H9 (cell line): ENCODE measurements at regions not wholly inside any gene's neighbourhood (a gene's known extent, or its start where the extent isn't known, plus 50 kb on each side); places are given as distances from the start of the nearest gene placed in this dataset.

Experiments
- DNase-seq: peaks from one replicate; pipeline ENCODE4 v3.0.0-alpha.2; 2017
- H2AFZ ChIP-seq: one replicate; pipeline ENCODE4 v1.6.1; 2013; ENCODE audit warnings: mild to moderate bottlenecking, low read length, control low read depth, moderate library complexity
- H2AK5ac ChIP-seq: 2 replicates; pipeline ENCODE4 v1.6.1; 2013; ENCODE audit warnings: low read length, control low read depth, mixed read lengths; ENCODE audit not compliant: insufficient read length
- H2BK120ac ChIP-seq: one replicate; pipeline ENCODE4 v1.6.1; 2013; ENCODE audit warnings: low read depth, mild to moderate bottlenecking, low read length, control low read depth, inconsistent platforms; ENCODE audit not compliant: poor library complexity, severe bottlenecking
- H2BK12ac ChIP-seq: 2 replicates; pipeline ENCODE4 v1.6.1; 2013; ENCODE audit warnings: low read length, control low read depth, mixed read lengths, low read depth; ENCODE audit not compliant: insufficient read length
- H2BK15ac ChIP-seq: 2 replicates; pipeline ENCODE4 v1.6.1; 2013; ENCODE audit warnings: low read depth, low read length, control low read depth
- H2BK20ac ChIP-seq: one replicate; pipeline ENCODE4 v1.6.1; 2013; ENCODE audit warnings: low read depth, mild to moderate bottlenecking, low read length, control low read depth, inconsistent platforms; ENCODE audit not compliant: poor library complexity, severe bottlenecking
- H2BK5ac ChIP-seq: 2 replicates; pipeline ENCODE4 v1.6.1; 2013; ENCODE audit warnings: low read length, control low read depth, mixed read lengths; ENCODE audit not compliant: insufficient read length
- H3K14ac ChIP-seq: 2 replicates; pipeline ENCODE4 v1.6.1; 2013; ENCODE audit warnings: low read length, control low read depth; ENCODE audit not compliant: insufficient read depth
- H3K18ac ChIP-seq: 2 replicates; pipeline ENCODE4 v1.6.1; 2013; ENCODE audit warnings: low read depth, mild to moderate bottlenecking, mixed read lengths, low read length, control low read depth; ENCODE audit not compliant: insufficient read length
- H3K23ac ChIP-seq: 2 replicates; pipeline ENCODE4 v1.6.1; 2013; ENCODE audit warnings: low read length, control low read depth, mixed read lengths, low read depth; ENCODE audit not compliant: insufficient read length
- H3K23me2 ChIP-seq: 2 replicates; pipeline ENCODE4 v1.6.1; 2013; ENCODE audit warnings: low read depth, mild to moderate bottlenecking, mixed read lengths, low read length, control low read depth; ENCODE audit not compliant: insufficient read length, poor library complexity, severe bottlenecking
- H3K27ac ChIP-seq: 2 replicates; pipeline ENCODE4 v1.5.1; 2013; ENCODE audit warnings: low read length, control low read depth, mixed read lengths, low read depth; ENCODE audit not compliant: insufficient read length
- H3K27me3 ChIP-seq: 2 replicates; pipeline ENCODE4 v1.6.1; 2013; ENCODE audit warnings: low read length, control low read depth, inconsistent platforms; ENCODE audit not compliant: insufficient read depth
- H3K4ac ChIP-seq: 2 replicates; pipeline ENCODE4 v1.6.1; 2013; ENCODE audit warnings: low read depth, mild to moderate bottlenecking, control low read depth, inconsistent platforms, low read length, moderate library complexity
- H3K4me1 ChIP-seq: 2 replicates; pipeline ENCODE4 v1.6.1; 2013; ENCODE audit warnings: low read length, control low read depth, inconsistent platforms; ENCODE audit not compliant: insufficient read depth
- H3K4me2 ChIP-seq: 2 replicates; pipeline ENCODE4 v1.6.1; 2013; ENCODE audit warnings: low read length, control low read depth, mixed read lengths; ENCODE audit not compliant: insufficient read length, insufficient read depth
- H3K56ac ChIP-seq: 2 replicates; pipeline ENCODE4 v1.6.1; 2013; ENCODE audit warnings: low read depth, mild to moderate bottlenecking, mixed read lengths, low read length, control low read depth; ENCODE audit not compliant: insufficient read length
- H3K79me1 ChIP-seq: 2 replicates; pipeline ENCODE4 v1.6.1; 2013; ENCODE audit warnings: low read depth, mild to moderate bottlenecking, moderate library complexity, low read length, control low read depth, inconsistent platforms; ENCODE audit not compliant: insufficient read depth, poor library complexity, severe bottlenecking
- H3K79me2 ChIP-seq: 2 replicates; pipeline ENCODE4 v1.6.1; 2013; ENCODE audit warnings: low read length, control low read depth, inconsistent platforms; ENCODE audit not compliant: insufficient read depth
- H3K9ac ChIP-seq: 2 replicates; pipeline ENCODE4 v1.6.1; 2013; ENCODE audit warnings: low read length, control low read depth, mixed read lengths; ENCODE audit not compliant: insufficient read length; ENCODE audit errors: extremely low read depth
- H3K9me3 ChIP-seq: one replicate; pipeline ENCODE4 v1.6.1; 2013; ENCODE audit warnings: low read depth, low read length, inconsistent platforms; ENCODE audit not compliant: control insufficient read depth
- H3T11ph ChIP-seq: one replicate; pipeline ENCODE4 v1.6.1; 2013; ENCODE audit warnings: mild to moderate bottlenecking, low read length, control low read depth, inconsistent platforms
- H4K20me1 ChIP-seq: one replicate; pipeline ENCODE4 v1.6.1; 2013; ENCODE audit not compliant: control insufficient read depth, insufficient read length, insufficient read depth
- H4K5ac ChIP-seq: 2 replicates; pipeline ENCODE4 v1.6.1; 2013; ENCODE audit warnings: low read depth, mild to moderate bottlenecking, mixed read lengths, low read length, control low read depth; ENCODE audit not compliant: insufficient read length
- H4K8ac ChIP-seq: replicated peaks from 2 replicates; pipeline ENCODE4 v1.6.1; 2013; ENCODE audit warnings: low read length, control low read depth, mixed read lengths, low read depth; ENCODE audit not compliant: insufficient read length
- H4K91ac ChIP-seq: 2 replicates; pipeline ENCODE4 v1.6.1; 2013; ENCODE audit warnings: low read depth, mild to moderate bottlenecking, moderate library complexity, mixed read lengths, low read length, control low read depth; ENCODE audit not compliant: insufficient read length
- H3K27ac Mint-ChIP-seq, 3 experiments: 2 replicates in 2 of 3; 3 replicates in 1 of 3; pipeline ENCODE4 v1.8.0; 2020 to 2021; ENCODE audit warnings: mixed read lengths in 3 of 3, mild to moderate bottlenecking in 1 of 3, moderate library complexity in 1 of 3
- H3K27me3 Mint-ChIP-seq: 2 replicates; pipeline ENCODE4 v1.8.0; 2021; ENCODE audit warnings: low read depth, mild to moderate bottlenecking, moderate library complexity, mixed read lengths
- H3K36me3 Mint-ChIP-seq, 3 experiments: 2 replicates in 2 of 3; 3 replicates in 1 of 3; pipeline ENCODE4 v1.8.0; 2020 to 2021; ENCODE audit warnings: low read depth in 3 of 3, mixed read lengths in 3 of 3; ENCODE audit not compliant: insufficient read depth in 1 of 3
- H3K4me1 Mint-ChIP-seq, 2 experiments: 2 replicates each; pipeline ENCODE4 v1.8.0; 2020; ENCODE audit warnings: mixed read lengths in 2 of 2
- H3K4me3 Mint-ChIP-seq, 2 experiments: 2 replicates in 1 of 2; 3 replicates in 1 of 2; pipeline ENCODE4 v1.8.0; 2020 to 2021; ENCODE audit warnings: mild to moderate bottlenecking in 2 of 2, mixed read lengths in 2 of 2, moderate library complexity in 1 of 2
- H3K9me3 Mint-ChIP-seq, 2 experiments: 2 replicates in 1 of 2; 3 replicates in 1 of 2; pipeline ENCODE4 v1.8.0; 2020; ENCODE audit warnings: mild to moderate bottlenecking in 2 of 2, mixed read lengths in 2 of 2, moderate library complexity in 1 of 2
- WGBS: extraction: QIAGEN DNeasy Blood & Tissue Kit; methylation state at CpG from one replicate; pipeline ENCODE4 v1.1.7; 2013; ENCODE audit warnings: missing lambda C conversion rate, low lambda C conversion rate, mixed read lengths; ENCODE audit not compliant: insufficient read length; ENCODE audit errors: extremely low coverage; 5-methylcytosine and 5-hydroxymethylcytosine counted together
- TF ChIP-seq, protein P1 (sequence below): fragments of 200-600 bp; sonication (generic); conservative IDR thresholded peaks from 3 replicates; pipeline ENCODE4 v1.8.0; 2021; ENCODE audit warnings: antibody characterized with exemption, mild to moderate bottlenecking

DNA sequence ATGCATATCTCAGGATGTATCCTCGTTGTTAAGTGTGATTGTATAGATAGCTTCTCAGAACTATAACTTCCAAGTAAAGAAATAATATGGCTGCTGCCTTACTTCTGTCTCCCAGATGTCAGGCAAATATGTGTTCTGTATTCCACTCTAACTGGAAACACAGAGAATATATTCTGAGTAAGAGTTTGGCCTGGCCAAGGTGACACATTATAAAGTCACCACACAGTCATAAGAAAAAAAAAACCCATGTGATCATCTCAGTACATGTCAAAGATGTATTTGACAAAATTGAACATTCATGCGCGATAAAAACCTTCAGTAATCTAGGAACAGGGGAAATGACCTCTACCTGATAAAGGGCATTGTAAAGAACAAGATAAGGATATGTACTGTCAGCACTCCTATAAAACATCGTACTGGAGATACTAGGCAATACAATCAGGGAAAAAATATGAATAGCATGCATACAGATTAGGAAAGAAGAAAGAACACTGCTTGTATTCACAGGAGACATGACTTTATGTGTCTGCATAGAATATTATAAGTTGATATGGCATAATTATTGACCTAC lies 207.1 kb downstream of the ZNF330 start:
- H3K56ac ChIP-seq = no peak overlapping the region
- H3K9ac ChIP-seq = no peak overlapping the region
- no peaks in the 10 kb centered on the region for H3K9me3 ChIP-seq
- H2BK12ac ChIP-seq = no peak overlapping the region
- H3T11ph ChIP-seq = no peak overlapping the region
- no peak overlapping the region for H2AK5ac ChIP-seq
- H4K20me1 ChIP-seq = no peaks in the 10 kb centered on the region
- Mint-ChIP-seq H3K27ac (no peak overlapping the region), H3K36me3 (no peaks in the 10 kb centered on the region; a peak in 1 of 7 replicates), H3K4me3 (no peak overlapping the region), H3K27me3 (no peaks in the 10 kb centered on the region), H3K9me3 (no peaks in the 10 kb centered on the region), H3K4me1 (no peaks in the 10 kb centered on the region)
- no peak overlapping the region for H2BK120ac ChIP-seq
- no peak overlapping the region for H3K18ac ChIP-seq
- H2BK15ac ChIP-seq = no peak overlapping the region
- WGBS = no CpG with 5 or more reads among the region's 4 CpGs
- H3K27me3 ChIP-seq = no peaks in the 10 kb centered on the region
- H3K79me2 ChIP-seq = no peaks in the 10 kb centered on the region
- no peaks in the 10 kb centered on the region for H3K79me1 ChIP-seq
- no peak overlapping the region for H3K27ac ChIP-seq
- DNase-seq = no peak
- no peak overlapping the region for H3K14ac ChIP-seq
- H3K4me2 ChIP-seq = no peak overlapping the region
- H4K5ac ChIP-seq = no peak overlapping the region
- no peaks in the 10 kb centered on the region for H3K4me1 ChIP-seq
- no peak overlapping the region for H2AFZ ChIP-seq
- no peak overlapping the region for H2BK20ac ChIP-seq
- no peak overlapping the region for H2BK5ac ChIP-seq
- no peak overlapping the region for H4K8ac ChIP-seq
- no peak overlapping the region for H3K4ac ChIP-seq
- H3K23ac ChIP-seq = no peak overlapping the region
- H4K91ac ChIP-seq = no peak overlapping the region
- TF ChIP-seq, protein P1, sequence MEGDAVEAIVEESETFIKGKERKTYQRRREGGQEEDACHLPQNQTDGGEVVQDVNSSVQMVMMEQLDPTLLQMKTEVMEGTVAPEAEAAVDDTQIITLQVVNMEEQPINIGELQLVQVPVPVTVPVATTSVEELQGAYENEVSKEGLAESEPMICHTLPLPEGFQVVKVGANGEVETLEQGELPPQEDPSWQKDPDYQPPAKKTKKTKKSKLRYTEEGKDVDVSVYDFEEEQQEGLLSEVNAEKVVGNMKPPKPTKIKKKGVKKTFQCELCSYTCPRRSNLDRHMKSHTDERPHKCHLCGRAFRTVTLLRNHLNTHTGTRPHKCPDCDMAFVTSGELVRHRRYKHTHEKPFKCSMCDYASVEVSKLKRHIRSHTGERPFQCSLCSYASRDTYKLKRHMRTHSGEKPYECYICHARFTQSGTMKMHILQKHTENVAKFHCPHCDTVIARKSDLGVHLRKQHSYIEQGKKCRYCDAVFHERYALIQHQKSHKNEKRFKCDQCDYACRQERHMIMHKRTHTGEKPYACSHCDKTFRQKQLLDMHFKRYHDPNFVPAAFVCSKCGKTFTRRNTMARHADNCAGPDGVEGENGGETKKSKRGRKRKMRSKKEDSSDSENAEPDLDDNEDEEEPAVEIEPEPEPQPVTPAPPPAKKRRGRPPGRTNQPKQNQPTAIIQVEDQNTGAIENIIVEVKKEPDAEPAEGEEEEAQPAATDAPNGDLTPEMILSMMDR = no peak
- H3K23me2 ChIP-seq = no peaks in the 10 kb centered on the region
